Activated T-cell treated with anti-CD3 and anti-CD28 coated beads, Interleukin-2, amount 50 U/mL, for 72 hours (primary cell): ENCODE measurements at regions not wholly inside any gene's neighbourhood (a gene's known extent, or its start where the extent isn't known, plus 50 kb on each side); places are given as distances from the start of the nearest gene placed in this dataset.
"Not testable (repeated sequence)": the region's sequence is repeated elsewhere in the genome, so short reads cannot be mapped to it uniquely, and the experiment has no call there.

Experiments used
- ATAC-seq, 2 donors: fragments of 150-1000 bp; cut with Tn5 transposase; replicated peaks in 1 of 2; 2 replicates each; pipeline ENCODE4 v1.10.0; 2021; ENCODE audit warnings: moderate library complexity in 2 of 2, mild to moderate bottlenecking in 1 of 2
- DNase-seq, 2 donors: peaks; one replicate each; pipeline ENCODE4 v3.0.0; 2021 to 2022; ENCODE audit warnings: mixed read lengths in 1 of 2
- H3K27ac Mint-ChIP-seq: one replicate; pipeline ENCODE4 v1.8.0; 2022; ENCODE audit warnings: mild to moderate bottlenecking, moderate library complexity, mixed read lengths
- H3K27me3 Mint-ChIP-seq: one replicate; pipeline ENCODE4 v1.8.0; 2022; ENCODE audit warnings: low read depth, mixed read lengths
- H3K36me3 Mint-ChIP-seq, 2 donors: one replicate each; pipeline ENCODE4 v1.8.0; 2022; ENCODE audit warnings: mixed read lengths in 2 of 2, mild to moderate bottlenecking in 1 of 2; ENCODE audit not compliant: insufficient read depth in 2 of 2
- H3K4me1 Mint-ChIP-seq: one replicate; pipeline ENCODE4 v1.8.0; 2022; ENCODE audit warnings: low read depth, mixed read lengths
- H3K4me3 Mint-ChIP-seq, 2 donors: one replicate each; pipeline ENCODE4 v1.8.0; 2022; ENCODE audit warnings: mild to moderate bottlenecking in 2 of 2, mixed read lengths in 2 of 2, moderate library complexity in 2 of 2
- H3K9me3 Mint-ChIP-seq, 2 donors: one replicate each; pipeline ENCODE4 v1.8.0; 2022; ENCODE audit warnings: mixed read lengths in 2 of 2

DNA sequence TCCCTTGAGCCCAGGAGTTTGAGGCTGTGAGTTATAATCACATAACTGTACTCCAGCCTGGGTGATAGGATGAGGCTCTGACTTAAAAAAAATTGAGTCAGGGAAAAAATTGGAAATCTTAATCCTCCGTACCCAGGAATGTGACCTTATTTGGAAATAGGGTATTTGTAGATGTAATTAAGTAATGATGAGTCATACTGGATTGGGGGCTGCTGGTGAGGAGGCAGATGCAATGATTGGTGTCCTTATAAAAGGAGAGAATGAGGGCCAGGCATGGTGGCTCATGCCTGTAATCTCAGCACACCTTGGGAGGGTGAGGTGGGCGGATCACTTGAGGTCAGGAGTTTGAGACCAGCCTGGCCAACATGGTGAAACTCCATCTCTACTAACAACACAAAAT lies 134.9 kb upstream of the ALDH3B2 start:
- H3K4me3 Mint-ChIP-seq, H3K36me3 Mint-ChIP-seq, H3K27me3 Mint-ChIP-seq, H3K9me3 Mint-ChIP-seq, ATAC-seq, DNase-seq, H3K27ac Mint-ChIP-seq: not testable (repeated sequence)
- peaks cover 12% of the 10 kb centered on the region for H3K4me1 Mint-ChIP-seq

DNA sequence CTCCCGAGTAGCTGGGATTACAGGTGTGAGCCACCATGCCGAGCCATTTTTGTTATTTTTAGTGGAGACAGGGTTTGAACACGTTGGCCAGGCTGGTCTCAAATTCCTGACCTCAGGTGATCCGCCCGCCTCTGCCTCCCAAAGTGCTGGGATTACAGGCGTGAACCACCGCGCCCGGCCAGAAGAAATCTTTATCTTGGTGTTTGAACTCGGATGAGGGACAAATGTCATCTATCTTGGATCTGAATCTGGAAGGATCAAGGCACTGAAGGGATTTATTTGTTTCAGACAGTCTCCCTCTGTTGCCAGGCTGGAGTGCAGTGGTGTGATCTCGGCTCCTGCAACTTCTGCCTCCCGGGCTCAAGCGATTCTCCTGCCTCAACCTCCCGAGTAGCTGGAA lies 133.5 kb upstream of the ALDH3B2 start:
- H3K9me3 Mint-ChIP-seq, ATAC-seq, DNase-seq, H3K4me3 Mint-ChIP-seq, H3K27me3 Mint-ChIP-seq, H3K36me3 Mint-ChIP-seq, H3K27ac Mint-ChIP-seq: not testable (repeated sequence)
- peaks cover 26% of the 10 kb centered on the region for H3K4me1 Mint-ChIP-seq

DNA sequence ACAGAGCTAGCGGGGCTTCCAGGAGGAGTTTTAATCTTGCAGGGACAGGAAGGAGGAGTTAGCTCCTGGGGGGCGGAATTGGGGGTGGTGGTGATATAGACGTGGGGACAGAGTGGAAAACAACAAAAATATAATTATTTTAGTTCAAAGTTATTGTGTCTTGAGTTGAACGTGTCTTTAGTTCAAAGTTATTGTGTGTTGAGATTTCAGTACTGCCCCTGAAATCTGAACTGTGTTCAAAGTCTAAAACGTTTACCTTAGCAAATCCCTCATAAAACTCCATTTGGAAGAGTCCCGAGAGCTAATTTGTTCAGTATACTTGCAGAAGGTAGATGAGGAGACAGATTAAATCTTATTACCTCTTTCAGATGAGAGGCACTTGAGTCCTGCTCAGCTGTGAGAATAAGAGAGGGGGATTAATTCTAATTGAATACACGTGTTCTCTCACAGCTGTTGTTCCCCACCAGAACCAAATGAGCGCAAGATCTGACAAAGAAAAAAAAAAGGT lies 132.4 kb upstream of the ALDH3B2 start:
- Mint-ChIP-seq H3K4me3 (peak overlapping the region; percentile 82 to 84), H3K4me1 (peaks cover 32% of the 10 kb centered on the region)
- H3K36me3 Mint-ChIP-seq, H3K27me3 Mint-ChIP-seq, H3K27ac Mint-ChIP-seq, DNase-seq, H3K9me3 Mint-ChIP-seq, ATAC-seq: not testable (repeated sequence)

DNA sequence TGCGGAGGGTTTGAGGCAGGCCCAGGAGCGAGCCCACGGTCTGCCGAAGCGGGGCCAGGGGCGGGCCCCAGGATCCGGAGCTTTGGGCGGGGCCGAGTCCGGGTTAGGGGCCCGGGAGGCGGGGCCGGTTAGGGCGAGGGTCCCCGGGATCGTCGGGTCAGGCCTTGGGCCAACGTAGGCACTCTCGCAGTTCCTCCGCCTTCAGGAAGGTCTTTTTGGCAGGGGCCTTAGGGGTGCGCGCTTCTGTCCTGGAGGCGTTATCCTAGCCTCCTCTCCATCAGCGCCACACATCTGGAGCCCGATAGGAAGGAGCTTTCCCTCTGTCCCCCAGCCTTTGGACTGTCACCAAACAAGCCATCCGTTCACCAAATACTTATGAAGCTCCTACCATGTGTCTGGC lies 131.8 kb upstream of the ALDH3B2 start:
- not testable (repeated sequence) for H3K36me3 Mint-ChIP-seq, H3K27me3 Mint-ChIP-seq, H3K27ac Mint-ChIP-seq, ATAC-seq, H3K9me3 Mint-ChIP-seq, DNase-seq
- Mint-ChIP-seq H3K4me3 (peak overlapping the region; percentile 82 to 84), H3K4me1 (peaks cover 32% of the 10 kb centered on the region)

DNA sequence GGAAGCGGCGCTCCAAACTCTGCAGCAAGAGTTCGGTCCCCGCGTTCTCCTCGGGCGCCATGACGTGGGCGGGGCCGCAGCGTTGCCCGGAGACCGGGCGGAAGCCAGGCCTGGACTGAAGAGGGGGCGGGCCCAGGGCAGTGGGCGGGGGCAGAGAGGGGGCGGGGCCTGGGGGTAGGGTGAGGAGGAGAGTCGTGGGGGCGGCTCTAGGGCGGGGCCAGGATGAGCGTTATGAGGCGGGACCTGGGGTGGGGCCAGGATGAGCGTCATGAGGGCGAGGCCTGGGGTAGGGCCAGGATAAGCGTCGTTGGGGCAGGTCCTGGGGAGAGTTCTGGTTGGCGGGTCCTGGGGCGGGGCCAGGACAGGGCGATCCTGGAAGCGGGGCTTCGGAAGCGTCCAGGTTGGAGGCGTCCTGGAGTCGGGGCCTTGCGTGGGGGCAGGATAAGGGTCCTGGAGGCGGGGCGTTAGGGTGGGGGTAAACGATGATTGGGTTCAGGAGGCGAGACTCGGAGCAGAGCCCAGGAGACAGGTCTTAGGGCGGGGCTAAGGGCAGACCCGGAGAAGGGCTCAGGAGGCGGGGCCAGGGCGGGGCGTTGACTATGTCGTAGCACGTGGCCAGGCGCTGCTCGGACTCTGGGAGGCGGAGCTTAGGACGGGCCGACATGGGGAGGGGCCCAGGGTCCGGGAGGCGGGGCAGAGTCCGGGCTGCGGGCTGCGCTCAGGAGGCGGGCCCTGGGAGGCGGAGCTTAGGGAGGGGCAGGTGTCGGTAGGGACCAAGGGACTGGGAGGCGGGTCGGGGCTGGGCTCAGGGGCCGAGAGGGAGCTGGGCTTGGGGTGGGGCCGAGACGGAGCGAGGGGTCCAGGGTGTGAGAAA lies 131.1 kb upstream of the ALDH3B2 start:
- Mint-ChIP-seq H3K4me3 (peak overlapping the region; percentile 82 to 84), H3K4me1 (peaks cover 32% of the 10 kb centered on the region), H3K27ac (peak overlapping the region; percentile 94)
- not testable (repeated sequence) for H3K27me3 Mint-ChIP-seq, H3K36me3 Mint-ChIP-seq, H3K9me3 Mint-ChIP-seq
- ATAC-seq (peak; percentile 99), DNase-seq (peak; percentile 100)

DNA sequence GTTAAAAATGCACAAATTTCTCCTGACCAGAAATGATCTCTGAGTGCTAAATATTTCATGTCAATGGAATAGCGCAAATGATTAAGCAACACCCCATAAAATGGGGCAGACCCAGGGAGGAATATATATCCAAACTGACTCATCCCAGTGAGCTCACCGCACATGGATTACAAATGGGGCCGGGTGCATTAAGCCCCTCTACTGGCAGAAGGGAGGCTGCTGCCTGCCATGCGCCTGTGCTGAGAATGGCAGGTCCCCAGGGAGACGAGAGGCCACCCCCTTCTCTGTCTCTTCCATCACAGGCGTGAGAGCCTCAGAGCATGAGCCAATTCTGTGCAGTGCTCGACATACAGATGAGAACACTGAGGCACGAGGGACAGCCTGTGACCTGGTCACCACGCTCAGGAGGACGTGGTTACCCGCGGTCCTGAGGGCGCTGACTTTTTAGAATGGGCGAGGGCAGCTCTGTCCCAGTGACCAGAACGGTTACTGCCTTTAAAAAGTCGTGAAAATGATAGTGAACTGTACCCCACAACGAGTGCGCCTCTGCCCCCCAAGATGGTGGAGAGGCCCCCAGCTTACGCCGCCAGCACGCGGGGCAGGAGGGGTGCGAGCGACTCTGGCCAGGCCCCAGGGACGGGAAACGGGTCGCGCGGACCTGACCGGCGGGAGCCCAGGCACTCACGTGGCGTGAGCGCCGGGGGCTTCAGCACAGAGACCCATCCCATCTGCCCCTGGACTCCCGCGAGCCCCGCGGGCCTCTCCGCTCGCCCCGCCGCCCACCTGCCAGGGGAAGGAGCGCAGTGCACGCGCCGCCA lies 130.2 kb upstream of the ALDH3B2 start:
- not testable (repeated sequence) for H3K27me3 Mint-ChIP-seq

DNA sequence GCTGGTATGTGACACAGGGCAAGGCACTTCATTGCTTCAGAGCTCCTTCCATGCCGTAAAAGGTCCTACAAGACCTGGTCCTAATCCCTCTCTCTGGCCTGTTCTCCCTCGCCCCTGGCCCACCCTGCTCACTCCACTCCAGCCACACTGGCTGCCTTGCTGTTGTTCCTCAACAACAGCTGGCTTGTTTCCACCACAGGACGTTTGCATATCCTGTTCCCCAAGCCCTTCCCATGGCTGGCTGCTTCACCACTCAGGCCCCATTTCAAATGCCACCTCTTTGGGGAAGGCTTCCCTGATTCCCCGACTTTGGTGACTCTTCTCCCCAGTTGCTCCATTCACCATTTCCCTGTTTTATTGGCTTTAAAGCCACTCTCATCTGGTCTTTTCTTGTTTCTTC lies 129.1 kb upstream of the ALDH3B2 start:
- H3K4me1 Mint-ChIP-seq = peaks cover 32% of the 10 kb centered on the region
- H3K36me3 Mint-ChIP-seq, ATAC-seq, DNase-seq, H3K27ac Mint-ChIP-seq, H3K9me3 Mint-ChIP-seq, H3K27me3 Mint-ChIP-seq, H3K4me3 Mint-ChIP-seq: not testable (repeated sequence)

More for the DNA sequence above, 130.2 kb upstream of the ALDH3B2 start:
- peak in 1 of 2 donors; percentile 6 for DNase-seq
- not testable (repeated sequence) for ATAC-seq, H3K9me3 Mint-ChIP-seq, H3K36me3 Mint-ChIP-seq
- Mint-ChIP-seq H3K4me3 (peak overlapping the region; percentile 82 to 84), H3K4me1 (peaks cover 32% of the 10 kb centered on the region), H3K27ac (peak overlapping the region; percentile 73)

DNA sequence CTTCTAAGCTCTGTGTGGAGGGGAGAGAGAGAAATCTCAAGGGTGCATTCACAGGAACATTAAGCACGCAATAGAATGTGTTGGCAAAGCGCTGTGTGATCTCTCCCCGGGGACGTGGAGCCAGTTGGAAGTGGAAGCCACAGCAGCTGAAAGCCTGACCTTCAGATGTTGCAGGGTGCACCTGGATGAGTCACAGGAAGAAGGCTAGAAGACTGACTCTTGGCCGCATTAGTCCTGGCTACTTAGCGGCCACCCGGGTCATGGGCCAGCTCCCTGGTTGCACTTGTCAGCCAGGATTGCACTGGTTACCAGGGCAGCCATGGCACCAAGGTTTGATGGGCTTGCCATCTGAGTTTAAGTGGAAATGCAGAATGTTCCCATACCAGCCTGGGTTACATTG lies 128.6 kb upstream of the ALDH3B2 start:
- not testable (repeated sequence) for H3K36me3 Mint-ChIP-seq, H3K9me3 Mint-ChIP-seq, ATAC-seq, H3K27ac Mint-ChIP-seq, DNase-seq, H3K27me3 Mint-ChIP-seq
- Mint-ChIP-seq H3K4me3 (peak overlapping the region in 1 of 2 donors; percentile 28), H3K4me1 (peaks cover 32% of the 10 kb centered on the region)

DNA sequence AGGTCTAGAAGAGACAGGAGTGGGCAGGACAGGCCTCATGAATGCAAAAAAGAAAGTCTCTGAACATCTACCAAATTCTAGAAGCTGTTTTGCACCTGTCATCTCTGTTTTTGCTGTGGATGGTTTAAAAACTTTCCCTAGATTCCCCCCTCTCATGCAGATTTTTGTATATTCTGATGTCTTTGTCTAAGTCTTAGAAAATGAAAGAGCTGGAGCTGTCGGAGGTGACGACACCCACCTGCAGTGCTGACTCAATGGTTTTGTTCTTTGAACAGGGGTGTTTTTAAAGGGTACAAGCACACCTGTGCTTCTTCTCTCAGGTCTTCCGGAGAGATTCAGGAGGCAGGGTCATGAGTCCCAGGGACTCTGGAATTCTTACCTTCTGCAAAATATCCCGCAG lies 128.2 kb upstream of the ALDH3B2 start:
- DNase-seq, H3K27me3 Mint-ChIP-seq, H3K9me3 Mint-ChIP-seq, ATAC-seq, H3K36me3 Mint-ChIP-seq: not testable (repeated sequence)
- peak overlapping the region in 1 of 2 donors; percentile 28 for H3K4me3 Mint-ChIP-seq
- peak overlapping the region; percentile 73 for H3K27ac Mint-ChIP-seq
- H3K4me1 Mint-ChIP-seq = peaks cover 32% of the 10 kb centered on the region

DNA sequence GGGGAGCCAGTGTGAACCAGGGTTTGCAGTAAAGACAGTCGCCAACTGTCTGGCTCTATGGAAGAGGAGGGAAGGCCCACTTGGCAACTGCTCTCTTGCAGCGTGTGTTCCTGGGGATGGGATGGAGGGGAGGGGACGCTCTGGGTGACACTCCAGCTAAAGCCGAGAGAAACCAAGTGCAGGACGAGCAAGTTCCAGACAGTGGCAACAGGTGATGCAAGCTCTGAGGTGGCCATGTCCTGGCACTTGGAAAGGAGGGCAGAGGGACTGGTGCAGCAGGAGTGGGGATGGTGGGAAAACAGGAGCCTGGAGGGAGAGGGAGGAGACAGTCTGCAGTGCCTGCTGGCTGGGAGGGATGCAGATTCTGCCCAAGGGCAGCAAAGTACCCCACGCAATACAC lies 127.0 kb upstream of the ALDH3B2 start:
- H3K4me3 Mint-ChIP-seq, H3K27ac Mint-ChIP-seq, H3K9me3 Mint-ChIP-seq, H3K36me3 Mint-ChIP-seq, DNase-seq, H3K27me3 Mint-ChIP-seq, ATAC-seq: not testable (repeated sequence)
- H3K4me1 Mint-ChIP-seq = peaks cover 27% of the 10 kb centered on the region

DNA sequence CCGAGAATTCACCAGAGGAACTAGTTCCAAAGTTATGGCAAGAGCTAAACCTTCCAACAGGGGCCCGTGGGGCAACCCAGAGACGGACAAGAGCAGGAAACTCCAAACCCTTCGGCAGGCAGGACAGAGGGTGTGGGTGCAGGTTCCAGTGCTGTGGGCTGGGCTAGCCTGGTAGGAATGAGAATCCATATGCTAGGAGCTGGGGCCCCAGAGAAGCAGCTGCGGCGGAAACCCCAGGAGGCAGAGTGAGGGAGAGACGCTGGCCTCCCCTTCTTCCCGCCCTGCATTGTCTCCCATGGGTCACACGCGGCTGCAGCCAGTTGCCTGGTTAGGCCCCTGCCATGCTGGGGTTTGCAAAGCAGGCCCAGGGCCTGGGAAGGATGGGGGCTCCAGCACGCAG lies 126.2 kb upstream of the ALDH3B2 start:
- not testable (repeated sequence) for H3K27ac Mint-ChIP-seq, H3K4me3 Mint-ChIP-seq, DNase-seq, ATAC-seq, H3K36me3 Mint-ChIP-seq, H3K27me3 Mint-ChIP-seq, H3K9me3 Mint-ChIP-seq
- peaks cover 24% of the 10 kb centered on the region for H3K4me1 Mint-ChIP-seq

DNA sequence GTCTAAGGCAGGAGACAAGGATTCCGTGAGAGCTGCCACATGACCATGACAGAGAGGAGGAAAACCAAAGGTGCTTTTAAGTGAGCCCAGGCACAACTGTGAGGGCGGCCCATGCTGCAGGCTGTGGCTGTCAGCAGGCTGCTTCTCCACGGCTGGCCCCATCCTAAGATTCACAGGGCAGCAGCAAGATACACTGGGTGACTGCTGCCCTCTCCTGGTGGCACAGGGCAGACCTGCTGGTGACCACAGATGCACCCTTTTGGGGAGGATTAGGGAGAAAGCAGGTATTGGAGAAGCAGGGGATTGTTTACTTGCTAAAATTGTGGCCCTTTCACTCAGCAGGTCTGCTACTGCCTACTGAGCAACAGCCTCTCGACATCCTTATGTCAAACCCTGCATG lies 125.4 kb upstream of the ALDH3B2 start:
- H3K36me3 Mint-ChIP-seq, ATAC-seq, H3K4me3 Mint-ChIP-seq, H3K9me3 Mint-ChIP-seq, H3K27me3 Mint-ChIP-seq, H3K27ac Mint-ChIP-seq: not testable (repeated sequence)
- peaks cover 24% of the 10 kb centered on the region for H3K4me1 Mint-ChIP-seq
- DNase-seq = peak; percentile 8 to 12
